HFFc6 (cell line): ENCODE measurements at regions not wholly inside any gene's neighbourhood (a gene's known extent, or its start where the extent isn't known, plus 50 kb on each side); places are given as distances from the start of the nearest gene placed in this dataset.

ENCODE experiments used
- DNase-seq: peaks from one replicate; pipeline ENCODE4 v3.0.0-alpha.2; 2018
- H3K27ac Mint-ChIP-seq: 2 replicates; pipeline ENCODE4 v1.8.0; 2020; ENCODE audit warnings: mild to moderate bottlenecking, mixed read lengths
- H3K27me3 Mint-ChIP-seq: 2 replicates; pipeline ENCODE4 v1.8.0; 2021; ENCODE audit warnings: mild to moderate bottlenecking, moderate library complexity, mixed read lengths; ENCODE audit not compliant: insufficient read depth
- H3K36me3 Mint-ChIP-seq: 2 replicates; pipeline ENCODE4 v1.8.0; 2021; ENCODE audit warnings: low read depth, mixed read lengths
- H3K4me1 Mint-ChIP-seq: 2 replicates; pipeline ENCODE4 v1.8.0; 2020; ENCODE audit warnings: low read depth, mixed read lengths
- H3K4me3 Mint-ChIP-seq: 2 replicates; pipeline ENCODE4 v1.8.0; 2020; ENCODE audit warnings: mild to moderate bottlenecking, moderate library complexity, mixed read lengths
- H3K9me3 Mint-ChIP-seq: 2 replicates; pipeline ENCODE4 v1.8.0; 2020; ENCODE audit warnings: mild to moderate bottlenecking, mixed read lengths
- TF ChIP-seq, protein P1 (sequence below): fragments of 200-600 bp; sonication (generic); IDR thresholded peaks from 2 replicates; pipeline ENCODE4 v1.5.0; 2021; ENCODE audit warnings: antibody characterized with exemption, mild to moderate bottlenecking

DNA sequence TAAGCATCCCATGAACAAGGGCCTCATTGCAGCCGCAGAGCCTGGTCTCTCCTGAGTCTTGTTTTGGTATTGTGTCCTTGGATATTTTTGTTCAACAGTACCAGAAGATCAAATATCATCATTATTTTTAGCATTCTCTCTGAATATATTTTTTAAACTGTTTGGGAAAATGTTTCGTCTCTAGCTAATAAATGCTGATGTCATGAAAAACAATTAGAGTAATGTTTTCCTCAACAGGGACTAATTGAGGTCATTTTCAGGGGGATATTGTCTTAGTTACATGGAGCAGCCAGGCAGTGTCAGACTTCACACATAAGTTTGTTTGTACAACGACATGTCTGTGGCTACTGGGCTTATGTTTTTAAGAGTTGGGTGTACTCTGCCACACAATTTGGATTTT is 805.3 kb upstream of the SOX9 start:
- no peaks in the 10 kb centered on the region for H3K9me3 Mint-ChIP-seq
- H3K36me3 Mint-ChIP-seq, result no peaks in the 10 kb centered on the region
- H3K27me3 Mint-ChIP-seq, result no peaks in the 10 kb centered on the region; the same call in 1 of the 2 replicates
- H3K27ac Mint-ChIP-seq, result no peak overlapping the region
- H3K4me3 Mint-ChIP-seq, result no peak overlapping the region
- H3K4me1 Mint-ChIP-seq, result no peaks in the 10 kb centered on the region
- TF ChIP-seq, protein P1, sequence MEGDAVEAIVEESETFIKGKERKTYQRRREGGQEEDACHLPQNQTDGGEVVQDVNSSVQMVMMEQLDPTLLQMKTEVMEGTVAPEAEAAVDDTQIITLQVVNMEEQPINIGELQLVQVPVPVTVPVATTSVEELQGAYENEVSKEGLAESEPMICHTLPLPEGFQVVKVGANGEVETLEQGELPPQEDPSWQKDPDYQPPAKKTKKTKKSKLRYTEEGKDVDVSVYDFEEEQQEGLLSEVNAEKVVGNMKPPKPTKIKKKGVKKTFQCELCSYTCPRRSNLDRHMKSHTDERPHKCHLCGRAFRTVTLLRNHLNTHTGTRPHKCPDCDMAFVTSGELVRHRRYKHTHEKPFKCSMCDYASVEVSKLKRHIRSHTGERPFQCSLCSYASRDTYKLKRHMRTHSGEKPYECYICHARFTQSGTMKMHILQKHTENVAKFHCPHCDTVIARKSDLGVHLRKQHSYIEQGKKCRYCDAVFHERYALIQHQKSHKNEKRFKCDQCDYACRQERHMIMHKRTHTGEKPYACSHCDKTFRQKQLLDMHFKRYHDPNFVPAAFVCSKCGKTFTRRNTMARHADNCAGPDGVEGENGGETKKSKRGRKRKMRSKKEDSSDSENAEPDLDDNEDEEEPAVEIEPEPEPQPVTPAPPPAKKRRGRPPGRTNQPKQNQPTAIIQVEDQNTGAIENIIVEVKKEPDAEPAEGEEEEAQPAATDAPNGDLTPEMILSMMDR, result no peak
- no peak for DNase-seq

DNA sequence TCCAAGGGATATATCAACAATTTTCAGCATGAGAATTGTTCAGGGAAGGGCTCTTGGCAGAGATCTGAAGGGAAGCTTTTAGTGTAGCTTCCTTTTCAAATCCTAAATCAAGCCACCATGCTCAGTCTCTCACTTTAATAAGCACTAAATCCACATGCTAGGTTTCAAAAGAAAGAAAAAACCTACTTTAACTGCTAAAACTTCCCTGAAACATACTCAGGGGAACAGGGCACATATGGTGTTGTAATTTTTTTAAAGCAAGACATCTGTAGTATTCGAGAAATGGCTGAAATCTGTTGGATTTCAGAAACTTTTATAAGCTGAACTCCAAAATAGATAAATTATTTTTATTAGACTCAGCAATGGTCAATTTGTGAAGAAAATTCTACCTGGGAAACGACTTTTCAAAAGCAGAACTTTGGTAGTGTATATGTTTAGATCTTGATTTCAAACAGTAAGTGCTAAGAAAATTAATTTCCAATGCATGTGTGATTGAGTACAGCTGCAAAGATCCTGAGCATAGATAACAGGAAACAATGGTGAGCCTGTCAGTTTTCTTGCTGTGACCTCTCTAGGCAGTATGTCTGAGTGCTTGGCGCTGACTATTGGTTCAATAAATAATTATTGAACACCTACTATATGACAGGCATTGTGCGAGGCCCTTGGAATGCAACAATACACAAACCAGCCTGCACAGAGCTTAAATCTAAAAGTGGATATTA is 804.5 kb upstream of the SOX9 start:
- H3K4me1 Mint-ChIP-seq, result no peaks in the 10 kb centered on the region
- H3K27me3 Mint-ChIP-seq, result no peaks in the 10 kb centered on the region; the same call in 1 of the 2 replicates
- no peaks in the 10 kb centered on the region for H3K9me3 Mint-ChIP-seq
- TF ChIP-seq, protein P1, result no peak
- H3K4me3 Mint-ChIP-seq, result no peak overlapping the region
- no peak for DNase-seq
- no peak overlapping the region for H3K27ac Mint-ChIP-seq
- H3K36me3 Mint-ChIP-seq, result no peaks in the 10 kb centered on the region

DNA sequence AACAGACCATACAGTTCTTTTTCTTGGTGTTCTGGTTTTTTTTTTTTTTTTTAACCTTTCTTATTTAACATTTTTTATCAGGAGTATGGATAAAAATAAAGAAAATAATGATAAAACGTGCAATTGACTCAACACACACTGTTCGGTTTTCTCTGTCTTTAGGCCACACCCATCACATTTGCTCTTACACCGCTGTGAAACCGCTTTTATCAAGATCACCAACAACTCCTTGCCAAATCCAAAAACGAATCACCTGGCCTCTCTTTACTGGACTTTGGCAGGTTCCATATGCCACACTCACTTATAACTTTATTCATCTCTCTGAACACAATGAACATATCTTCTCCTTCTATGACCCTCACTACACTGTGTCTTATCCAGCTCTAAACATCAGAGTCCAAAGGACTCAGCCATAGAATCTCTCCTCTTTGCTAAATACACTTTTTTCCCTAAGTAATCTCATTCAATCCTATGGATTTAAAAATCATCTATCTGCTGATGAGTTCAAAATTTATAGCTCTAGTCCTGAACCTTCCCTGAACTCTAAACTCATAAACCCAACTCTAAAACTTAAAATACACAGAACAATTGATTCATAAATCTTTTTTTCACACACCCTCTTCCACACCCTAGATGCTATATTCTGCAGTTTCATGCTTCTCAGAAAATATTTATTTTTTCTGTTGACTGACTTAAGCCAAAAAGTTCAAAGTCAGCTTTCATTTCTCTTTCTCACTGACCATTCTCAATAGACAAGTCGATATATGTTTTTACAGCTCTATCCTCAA is 800.6 kb upstream of the SOX9 start:
- Mint-ChIP-seq H3K4me1 (peaks cover 3% of the 10 kb centered on the region), H3K9me3 (no peaks in the 10 kb centered on the region), H3K27me3 (no peaks in the 10 kb centered on the region), H3K27ac (no peak overlapping the region), H3K4me3 (no peak overlapping the region), H3K36me3 (no peaks in the 10 kb centered on the region)
- TF ChIP-seq, protein P1, result no peak
- DNase-seq, result no peak

DNA sequence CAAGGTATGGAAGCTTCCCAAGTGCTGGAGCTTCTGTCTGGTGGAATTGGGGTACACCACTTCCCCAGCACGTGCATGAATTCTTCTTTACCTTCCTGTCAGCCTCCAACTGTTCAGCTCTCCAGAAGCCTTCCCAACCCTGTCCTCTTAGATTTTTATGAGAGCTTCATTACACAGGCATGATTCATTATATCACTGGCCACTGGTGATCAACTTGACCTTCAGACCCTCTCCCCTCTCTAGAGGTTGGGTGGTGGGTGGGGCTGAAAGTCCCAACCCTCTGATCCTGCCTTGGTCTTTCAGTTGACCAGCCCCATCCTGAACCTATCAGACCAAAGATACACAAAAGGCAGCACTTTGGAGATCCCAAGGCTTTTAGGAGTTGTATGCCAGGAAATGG is 795.7 kb upstream of the SOX9 start:
- H3K9me3 Mint-ChIP-seq, result no peaks in the 10 kb centered on the region
- DNase-seq, result no peak
- H3K4me1 Mint-ChIP-seq, result peaks cover 29% of the 10 kb centered on the region
- H3K4me3 Mint-ChIP-seq, result no peak overlapping the region
- H3K27me3 Mint-ChIP-seq, result no peaks in the 10 kb centered on the region
- no peak overlapping the region for H3K27ac Mint-ChIP-seq
- no peaks in the 10 kb centered on the region for H3K36me3 Mint-ChIP-seq
- TF ChIP-seq, protein P1, result no peak

DNA sequence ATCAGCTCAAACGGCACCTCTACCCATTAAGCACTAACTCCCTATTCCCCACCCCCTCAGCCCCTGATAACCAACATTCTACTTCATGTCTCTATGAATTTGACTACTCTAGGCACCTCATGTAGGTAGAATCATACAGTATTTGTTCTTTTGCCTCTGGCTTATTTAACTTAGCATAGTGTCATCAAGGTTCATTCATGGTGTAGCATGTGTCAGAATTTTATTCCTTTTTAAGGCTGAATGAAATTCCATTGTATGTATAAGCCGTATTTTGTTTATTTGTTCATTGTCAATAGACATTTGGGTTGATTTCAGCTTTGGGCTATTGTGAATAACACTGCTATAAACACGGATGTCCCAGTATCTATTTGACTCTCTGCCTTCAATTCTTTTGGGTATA is 794.9 kb upstream of the SOX9 start:
- Mint-ChIP-seq H3K27ac (no peak overlapping the region), H3K36me3 (no peaks in the 10 kb centered on the region), H3K9me3 (no peaks in the 10 kb centered on the region), H3K4me1 (peaks cover 30% of the 10 kb centered on the region), H3K27me3 (no peaks in the 10 kb centered on the region), H3K4me3 (no peak overlapping the region)
- no peak for DNase-seq
- TF ChIP-seq, protein P1, result no peak
